ENCODE measurements at regions not wholly inside any gene's neighbourhood (a gene's known extent, or its start where the extent isn't known, plus 50 kb on each side); places are given as distances from the start of the nearest gene placed in this dataset.
"Not testable (repeated sequence)": the region's sequence is repeated elsewhere in the genome, so short reads cannot be mapped to it uniquely, and the experiment has no call there.

GRCh38 chr2:131590896-131591295, 63.2 kb downstream of the CCDC74A start:
- Mint-ChIP-seq H3K27me3 (ENCODE audit: unreplicated experiment) (peaks cover 3% of the 10 kb centered on the region), H3K9me3 (ENCODE audit: unreplicated experiment) (no peaks in the 10 kb centered on the region), H3K4me3 (ENCODE audit: unreplicated experiment) (no peak overlapping the region), H3K27ac (ENCODE audit: unreplicated experiment) (no peak overlapping the region), H3K36me3 (ENCODE audit: low read depth, unreplicated experiment) (no peaks in the 10 kb centered on the region), H3K4me1 (ENCODE audit: unreplicated experiment) (peaks cover 3% of the 10 kb centered on the region)
- DNase-seq (ENCODE audit: low spot score), result no peak
- no peak for TF ChIP-seq CTCF (IDR thresholded peaks at IDR 0.05; ENCODE audit: unreplicated experiment)

GRCh38 chr2:131596561-131596960, 68.9 kb downstream of the CCDC74A start:
- H3K4me1 Mint-ChIP-seq (ENCODE audit: unreplicated experiment); H3K9me3 Mint-ChIP-seq (ENCODE audit: unreplicated experiment); H3K27me3 Mint-ChIP-seq (ENCODE audit: unreplicated experiment); H3K27ac Mint-ChIP-seq (ENCODE audit: unreplicated experiment); H3K4me3 Mint-ChIP-seq (ENCODE audit: unreplicated experiment); DNase-seq (ENCODE audit: low spot score); H3K36me3 Mint-ChIP-seq (ENCODE audit: low read depth, unreplicated experiment): not testable (repeated sequence)

- H3K36me3 Mint-ChIP-seq (ENCODE audit: low read depth, unreplicated experiment); H3K4me3 Mint-ChIP-seq (ENCODE audit: unreplicated experiment); H3K27ac Mint-ChIP-seq (ENCODE audit: unreplicated experiment); H3K9me3 Mint-ChIP-seq (ENCODE audit: unreplicated experiment); H3K4me1 Mint-ChIP-seq (ENCODE audit: unreplicated experiment); DNase-seq (ENCODE audit: low spot score); H3K27me3 Mint-ChIP-seq (ENCODE audit: unreplicated experiment): not testable (repeated sequence)
Measured at GRCh38 chr2:131602444-131602843, 74.8 kb downstream of the CCDC74A start.

- H3K36me3 Mint-ChIP-seq (ENCODE audit: low read depth, unreplicated experiment); H3K4me1 Mint-ChIP-seq (ENCODE audit: unreplicated experiment); H3K27ac Mint-ChIP-seq (ENCODE audit: unreplicated experiment); DNase-seq (ENCODE audit: low spot score); H3K27me3 Mint-ChIP-seq (ENCODE audit: unreplicated experiment); H3K9me3 Mint-ChIP-seq (ENCODE audit: unreplicated experiment); H3K4me3 Mint-ChIP-seq (ENCODE audit: unreplicated experiment): not testable (repeated sequence)
Measured at GRCh38 chr2:131604652-131605051, 77.0 kb downstream of the CCDC74A start.

GRCh38 chr2:131606366-131606765, 78.7 kb downstream of the CCDC74A start:
- not testable (repeated sequence) for DNase-seq (ENCODE audit: low spot score); H3K27ac Mint-ChIP-seq (ENCODE audit: unreplicated experiment); H3K36me3 Mint-ChIP-seq (ENCODE audit: low read depth, unreplicated experiment); H3K4me3 Mint-ChIP-seq (ENCODE audit: unreplicated experiment); H3K27me3 Mint-ChIP-seq (ENCODE audit: unreplicated experiment); H3K9me3 Mint-ChIP-seq (ENCODE audit: unreplicated experiment); H3K4me1 Mint-ChIP-seq (ENCODE audit: unreplicated experiment)

GRCh38 chr2:131607056-131607455, 79.4 kb downstream of the CCDC74A start:
- not testable (repeated sequence) for H3K4me3 Mint-ChIP-seq (ENCODE audit: unreplicated experiment); H3K9me3 Mint-ChIP-seq (ENCODE audit: unreplicated experiment); H3K36me3 Mint-ChIP-seq (ENCODE audit: low read depth, unreplicated experiment); H3K27ac Mint-ChIP-seq (ENCODE audit: unreplicated experiment); H3K4me1 Mint-ChIP-seq (ENCODE audit: unreplicated experiment); H3K27me3 Mint-ChIP-seq (ENCODE audit: unreplicated experiment); DNase-seq (ENCODE audit: low spot score)

- H3K36me3 Mint-ChIP-seq (ENCODE audit: low read depth, unreplicated experiment); H3K27ac Mint-ChIP-seq (ENCODE audit: unreplicated experiment); H3K4me1 Mint-ChIP-seq (ENCODE audit: unreplicated experiment); H3K9me3 Mint-ChIP-seq (ENCODE audit: unreplicated experiment); H3K27me3 Mint-ChIP-seq (ENCODE audit: unreplicated experiment); H3K4me3 Mint-ChIP-seq (ENCODE audit: unreplicated experiment); DNase-seq (ENCODE audit: low spot score): not testable (repeated sequence)
Measured at GRCh38 chr2:131614539-131614938, 86.9 kb downstream of the CCDC74A start.

GRCh38 chr2:131618320-131618719, 90.6 kb downstream of the CCDC74A start:
- H3K9me3 Mint-ChIP-seq (ENCODE audit: unreplicated experiment); H3K4me3 Mint-ChIP-seq (ENCODE audit: unreplicated experiment); DNase-seq (ENCODE audit: low spot score); H3K27me3 Mint-ChIP-seq (ENCODE audit: unreplicated experiment); H3K27ac Mint-ChIP-seq (ENCODE audit: unreplicated experiment); H3K36me3 Mint-ChIP-seq (ENCODE audit: low read depth, unreplicated experiment); H3K4me1 Mint-ChIP-seq (ENCODE audit: unreplicated experiment): not testable (repeated sequence)

- H3K4me1 Mint-ChIP-seq (ENCODE audit: unreplicated experiment); H3K36me3 Mint-ChIP-seq (ENCODE audit: low read depth, unreplicated experiment); DNase-seq (ENCODE audit: low spot score); H3K27ac Mint-ChIP-seq (ENCODE audit: unreplicated experiment); H3K9me3 Mint-ChIP-seq (ENCODE audit: unreplicated experiment); H3K4me3 Mint-ChIP-seq (ENCODE audit: unreplicated experiment); H3K27me3 Mint-ChIP-seq (ENCODE audit: unreplicated experiment): not testable (repeated sequence)
Measured at GRCh38 chr2:131622874-131623273, 95.2 kb downstream of the CCDC74A start.

GRCh38 chr2:131626011-131626410, 98.3 kb downstream of the CCDC74A start:
- not testable (repeated sequence) for H3K27me3 Mint-ChIP-seq (ENCODE audit: unreplicated experiment); DNase-seq (ENCODE audit: low spot score); H3K36me3 Mint-ChIP-seq (ENCODE audit: low read depth, unreplicated experiment); H3K9me3 Mint-ChIP-seq (ENCODE audit: unreplicated experiment); H3K4me3 Mint-ChIP-seq (ENCODE audit: unreplicated experiment); H3K27ac Mint-ChIP-seq (ENCODE audit: unreplicated experiment); H3K4me1 Mint-ChIP-seq (ENCODE audit: unreplicated experiment)

GRCh38 chr2:131626565-131626964, 98.9 kb downstream of the CCDC74A start:
- H3K27me3 Mint-ChIP-seq (ENCODE audit: unreplicated experiment); H3K9me3 Mint-ChIP-seq (ENCODE audit: unreplicated experiment); H3K27ac Mint-ChIP-seq (ENCODE audit: unreplicated experiment); H3K4me3 Mint-ChIP-seq (ENCODE audit: unreplicated experiment); H3K36me3 Mint-ChIP-seq (ENCODE audit: low read depth, unreplicated experiment); DNase-seq (ENCODE audit: low spot score); H3K4me1 Mint-ChIP-seq (ENCODE audit: unreplicated experiment): not testable (repeated sequence)

- not testable (repeated sequence) for H3K27ac Mint-ChIP-seq (ENCODE audit: unreplicated experiment); H3K36me3 Mint-ChIP-seq (ENCODE audit: low read depth, unreplicated experiment); H3K4me1 Mint-ChIP-seq (ENCODE audit: unreplicated experiment); H3K27me3 Mint-ChIP-seq (ENCODE audit: unreplicated experiment); H3K9me3 Mint-ChIP-seq (ENCODE audit: unreplicated experiment); H3K4me3 Mint-ChIP-seq (ENCODE audit: unreplicated experiment); DNase-seq (ENCODE audit: low spot score)
Measured at GRCh38 chr2:131627777-131628176, 100.1 kb downstream of the CCDC74A start.
